GM13977 (cell line): ENCODE measurements at regions not wholly inside any gene's neighbourhood (a gene's known extent, or its start where the extent isn't known, plus 50 kb on each side); places are given as distances from the start of the nearest gene placed in this dataset.

Experiments used
- DNase-seq: peaks from one replicate; pipeline ENCODE4 v3.0.0; 2012; ENCODE audit warnings: low spot score
- in situ Hi-C: fragments of 300-500 bp; cut with MboI; formaldehyde crosslinking; loops from one replicate; pipeline ENCODE4 v1.12.0; 2022; ENCODE audit warnings: low sequenced_read_pairs, low pct_unique_long_range_greater_than_20kb, mixed read lengths, inconsistent platforms; ENCODE audit not compliant: unreplicated experiment
- TF ChIP-seq, protein P1 (sequence below): IDR thresholded peaks from 2 replicates; pipeline ENCODE4 v1.5.1; 2012; ENCODE audit warnings: mild to moderate bottlenecking, control low read depth; ENCODE audit not compliant: insufficient read depth; ENCODE audit errors: extremely low read depth, missing control alignments

DNA sequence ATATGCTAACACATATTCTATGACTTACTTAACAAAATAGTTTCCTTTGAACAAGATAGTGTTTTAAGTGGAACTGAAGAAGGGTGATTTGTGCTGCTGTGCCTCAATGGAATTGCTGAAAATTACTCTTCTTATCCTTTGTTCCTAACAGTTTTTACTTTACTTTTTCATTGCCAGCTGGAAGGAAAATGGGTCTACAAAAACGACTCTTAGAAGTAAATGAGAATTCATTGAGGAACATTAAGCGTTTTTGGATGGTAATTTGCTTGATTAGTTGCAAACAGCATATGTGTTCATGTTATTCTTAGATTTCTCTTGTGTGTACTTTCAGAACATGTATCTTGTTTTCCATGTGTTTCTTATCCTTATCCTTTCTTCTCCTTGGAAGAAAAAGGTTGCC lies 170.4 kb upstream of the VEGFC start:
- TF ChIP-seq, protein P1, sequence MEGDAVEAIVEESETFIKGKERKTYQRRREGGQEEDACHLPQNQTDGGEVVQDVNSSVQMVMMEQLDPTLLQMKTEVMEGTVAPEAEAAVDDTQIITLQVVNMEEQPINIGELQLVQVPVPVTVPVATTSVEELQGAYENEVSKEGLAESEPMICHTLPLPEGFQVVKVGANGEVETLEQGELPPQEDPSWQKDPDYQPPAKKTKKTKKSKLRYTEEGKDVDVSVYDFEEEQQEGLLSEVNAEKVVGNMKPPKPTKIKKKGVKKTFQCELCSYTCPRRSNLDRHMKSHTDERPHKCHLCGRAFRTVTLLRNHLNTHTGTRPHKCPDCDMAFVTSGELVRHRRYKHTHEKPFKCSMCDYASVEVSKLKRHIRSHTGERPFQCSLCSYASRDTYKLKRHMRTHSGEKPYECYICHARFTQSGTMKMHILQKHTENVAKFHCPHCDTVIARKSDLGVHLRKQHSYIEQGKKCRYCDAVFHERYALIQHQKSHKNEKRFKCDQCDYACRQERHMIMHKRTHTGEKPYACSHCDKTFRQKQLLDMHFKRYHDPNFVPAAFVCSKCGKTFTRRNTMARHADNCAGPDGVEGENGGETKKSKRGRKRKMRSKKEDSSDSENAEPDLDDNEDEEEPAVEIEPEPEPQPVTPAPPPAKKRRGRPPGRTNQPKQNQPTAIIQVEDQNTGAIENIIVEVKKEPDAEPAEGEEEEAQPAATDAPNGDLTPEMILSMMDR = no peak
- in situ Hi-C loops = no loop called here
- DNase-seq = no peak

DNA sequence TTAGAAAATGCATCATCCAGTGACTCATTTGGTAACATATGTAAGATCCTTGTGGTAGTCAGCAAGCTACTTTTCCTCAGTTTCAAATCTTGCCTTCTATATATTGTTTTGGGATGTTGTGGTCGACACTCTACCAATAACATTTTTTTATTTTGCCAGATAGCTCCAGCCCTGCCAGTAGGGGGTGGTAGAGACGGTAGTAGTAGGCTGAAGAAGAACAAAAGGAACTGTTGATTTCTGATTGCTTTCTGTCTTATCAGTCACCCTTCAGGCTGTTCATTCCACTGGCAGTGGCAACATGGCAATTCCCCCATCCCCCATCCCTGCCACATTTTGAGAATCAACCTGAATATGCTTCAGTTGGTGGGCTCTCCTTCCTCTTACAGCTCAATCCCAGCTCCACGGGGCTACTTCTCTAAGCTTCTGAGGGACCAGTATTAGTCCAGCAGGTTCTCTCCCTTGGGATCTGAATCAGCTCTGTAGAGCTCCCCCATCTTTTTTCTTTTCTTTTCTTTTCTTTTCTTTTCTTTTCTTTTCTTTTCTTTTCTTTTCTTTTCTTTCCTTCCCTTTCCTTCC lies 171.5 kb upstream of the VEGFC start:
- in situ Hi-C loops = no loop called here
- no peak for DNase-seq
- TF ChIP-seq, protein P1 = peak; percentile 35

DNA sequence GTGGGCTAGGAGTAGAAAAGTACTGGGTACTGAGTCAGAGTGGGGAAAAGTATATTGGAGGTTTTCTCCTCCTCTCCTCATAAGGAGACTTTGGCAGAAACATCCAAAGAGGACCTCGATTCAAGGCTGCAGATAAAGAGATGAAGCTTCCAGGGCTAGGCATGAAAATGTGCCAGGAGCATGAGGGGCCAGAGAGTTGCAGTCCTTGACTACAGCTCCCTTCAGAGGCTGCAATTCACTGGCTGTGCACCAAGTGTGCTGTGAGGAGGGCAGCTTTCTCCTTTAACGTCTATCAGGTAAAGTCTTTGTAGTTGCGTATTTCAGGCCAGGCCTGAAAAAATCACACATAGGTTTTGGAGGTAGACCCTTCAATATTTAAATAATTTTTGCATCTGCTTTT lies 174.9 kb upstream of the VEGFC start:
- no peak for DNase-seq
- TF ChIP-seq, protein P1 = no peak
- in situ Hi-C loops = no loop called here

DNA sequence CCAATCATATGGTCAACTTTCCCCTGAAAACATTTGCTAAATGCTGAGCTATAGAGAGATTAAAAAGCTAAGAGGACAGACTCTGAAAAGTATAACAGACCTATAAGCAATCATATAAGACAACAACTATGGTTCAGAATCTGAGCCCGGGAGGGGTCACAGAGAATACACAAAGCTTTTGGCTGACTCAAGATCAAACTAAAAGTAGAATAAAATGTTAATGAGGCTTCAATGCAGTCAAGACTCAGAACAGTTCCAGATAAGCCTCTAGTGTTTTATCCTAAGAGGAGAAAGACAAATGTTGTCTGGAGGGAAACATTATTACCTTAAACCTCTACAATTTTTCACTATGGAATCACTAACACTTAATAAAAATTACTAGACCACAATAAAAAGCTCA lies 175.4 kb upstream of the VEGFC start:
- in situ Hi-C loops = no loop called here
- no peak for DNase-seq
- TF ChIP-seq, protein P1 = no peak

DNA sequence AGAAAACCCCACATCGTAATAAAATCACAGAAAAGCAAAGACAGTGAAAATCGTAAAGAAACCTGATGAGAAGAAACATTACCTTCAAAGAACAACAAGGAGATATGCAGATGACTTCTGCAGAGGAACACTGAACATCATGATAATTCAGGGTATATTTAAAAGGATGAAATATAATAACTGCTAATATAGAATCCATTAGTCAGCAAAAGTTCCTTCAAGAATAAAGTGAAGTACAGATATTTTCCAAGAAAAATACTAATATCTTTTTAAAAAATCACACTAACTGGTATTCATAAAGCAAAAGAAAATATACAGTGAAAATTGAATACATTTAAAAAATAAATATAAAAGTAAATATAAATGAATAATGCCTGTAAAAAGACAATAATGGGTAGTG lies 176.3 kb upstream of the VEGFC start:
- in situ Hi-C loops = no loop called here
- TF ChIP-seq, protein P1 = no peak
- DNase-seq = no peak

DNA sequence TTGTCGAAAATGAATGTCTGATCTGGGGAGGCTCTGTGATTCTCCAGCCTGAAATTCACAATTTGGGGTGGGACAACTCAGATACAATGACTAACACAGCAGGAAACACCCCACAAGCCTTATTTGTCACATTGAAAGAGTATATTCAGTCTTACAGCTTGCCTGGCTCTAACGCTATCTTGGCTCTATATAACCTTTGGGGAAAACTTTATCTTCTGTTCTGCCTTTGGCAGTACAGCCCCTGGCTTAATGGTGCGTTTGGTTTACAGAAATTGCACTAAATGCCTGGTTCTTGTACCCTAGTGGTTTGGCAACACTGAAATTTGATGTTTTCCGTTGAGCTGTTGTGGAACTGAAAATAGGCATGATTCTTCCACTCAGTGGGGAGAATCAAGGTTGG lies 178.1 kb upstream of the VEGFC start:
- in situ Hi-C loops = no loop called here
- DNase-seq = no peak
- TF ChIP-seq, protein P1 = no peak

DNA sequence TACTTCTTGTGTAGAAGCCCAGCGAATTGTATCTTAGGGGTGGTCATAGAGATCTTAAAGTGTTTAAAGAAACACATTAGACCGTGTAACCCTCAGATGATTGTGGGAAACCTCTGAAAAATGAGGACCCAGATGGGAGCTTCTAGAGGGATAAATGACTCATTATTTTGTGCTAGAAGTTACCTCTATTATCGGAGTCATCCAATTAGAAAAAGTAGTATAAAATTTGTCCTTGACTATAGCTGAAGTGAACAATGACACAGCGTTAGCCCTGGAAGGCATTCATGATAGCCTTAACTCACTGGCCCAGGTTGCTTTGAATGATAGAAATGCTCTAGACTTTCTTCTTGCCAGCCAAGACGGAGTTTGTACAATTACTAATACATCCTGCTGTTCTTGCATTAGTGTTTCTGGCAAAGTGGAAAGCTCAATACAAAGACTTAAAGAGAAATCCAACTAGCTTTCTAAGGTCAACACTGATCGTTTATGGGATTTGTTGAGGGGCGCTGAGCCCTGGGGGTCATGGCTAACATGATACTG lies 178.9 kb upstream of the VEGFC start:
- DNase-seq = no peak
- in situ Hi-C loops = no loop called here
- TF ChIP-seq, protein P1 = no peak
